ENCODE measurements at regions not wholly inside any gene's neighbourhood (a gene's known extent, or its start where the extent isn't known, plus 50 kb on each side); places are given as distances from the start of the nearest gene placed in this dataset.

GRCh38 chr2:104090407-104090806 lies 763.5 kb upstream of the POU3F3 start (continued):
- TF ChIP-seq PBX3 (CRISPR knock-in tag; IDR thresholded peaks at IDR 0.05): no peak

- ChIA-PET CTCF (no interaction called here), POLR2A (no interaction called here)
- no peaks in the 10 kb centered on the region for H3K9me3 ChIP-seq (ENCODE audit: control insufficient read depth, insufficient read depth, low read depth, low read length)
- TF ChIP-seq ZNF311 (tag by site-specific recombination; IDR thresholded peaks at IDR 0.05; ENCODE audit: borderline replicate concordance) (no peak), ZNF626 (tag by site-specific recombination; IDR thresholded peaks at IDR 0.05) (no peak), ZXDB (tag by site-specific recombination; IDR thresholded peaks at IDR 0.05) (no peak), ZNF514 (tag by site-specific recombination; IDR thresholded peaks at IDR 0.05) (no peak), ZNF248 (tag by site-specific recombination; IDR thresholded peaks at IDR 0.05) (no peak), PATZ1 (tag by site-specific recombination; IDR thresholded peaks at IDR 0.05) (no peak), KLF16 (tag by site-specific recombination; IDR thresholded peaks at IDR 0.05) (no peak), ZNF133 (tag by site-specific recombination; IDR thresholded peaks at IDR 0.05) (no peak)
- TF ChIP-seq, protein P1, sequence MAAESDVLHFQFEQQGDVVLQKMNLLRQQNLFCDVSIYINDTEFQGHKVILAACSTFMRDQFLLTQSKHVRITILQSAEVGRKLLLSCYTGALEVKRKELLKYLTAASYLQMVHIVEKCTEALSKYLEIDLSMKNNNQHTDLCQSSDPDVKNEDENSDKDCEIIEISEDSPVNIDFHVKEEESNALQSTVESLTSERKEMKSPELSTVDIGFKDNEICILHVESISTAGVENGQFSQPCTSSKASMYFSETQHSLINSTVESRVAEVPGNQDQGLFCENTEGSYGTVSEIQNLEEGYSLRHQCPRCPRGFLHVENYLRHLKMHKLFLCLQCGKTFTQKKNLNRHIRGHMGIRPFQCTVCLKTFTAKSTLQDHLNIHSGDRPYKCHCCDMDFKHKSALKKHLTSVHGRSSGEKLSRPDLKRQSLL (tag by site-specific recombination; IDR thresholded peaks at IDR 0.05): no peak
- no peaks in the 10 kb centered on the region for H3K4me1 ChIP-seq (ENCODE audit: control insufficient read depth, insufficient read depth, low read length)
- H3K27ac ChIP-seq (ENCODE audit: extremely low read depth, low read depth, low read length): no peak overlapping the region
- H3K36me3 ChIP-seq (ENCODE audit: control insufficient read depth in 2 of 2, insufficient read depth in 1 of 2, low read length in 2 of 2): no peaks in the 10 kb centered on the region
- H3K4me3 ChIP-seq (ENCODE audit: low read depth, low read length): no peak overlapping the region
Measured at GRCh38 chr2:104091894-104092293, 762.0 kb upstream of the POU3F3 start.

- Histone ChIP-seq H3K4me3 (ENCODE audit: low read depth, low read length) (no peak overlapping the region), H3K27ac (ENCODE audit: extremely low read depth, low read depth, low read length) (no peak overlapping the region), H3K9me3 (ENCODE audit: control insufficient read depth, insufficient read depth, low read depth, low read length) (no peaks in the 10 kb centered on the region), H3K36me3 (ENCODE audit: control insufficient read depth in 2 of 2, insufficient read depth in 1 of 2, low read length in 2 of 2) (no peaks in the 10 kb centered on the region), H3K4me1 (ENCODE audit: control insufficient read depth, insufficient read depth, low read length) (no peaks in the 10 kb centered on the region)
- TF ChIP-seq ZNF146 (tag by site-specific recombination; IDR thresholded peaks at IDR 0.05) (no peak), RBAK (tag by site-specific recombination; IDR thresholded peaks at IDR 0.05) (no peak), ZNF350 (tag by site-specific recombination; IDR thresholded peaks at IDR 0.05) (no peak), GLI2 (tag by site-specific recombination; IDR thresholded peaks at IDR 0.05; ENCODE audit: borderline replicate concordance, low read depth) (no peak), ZNF76 (tag by site-specific recombination; IDR thresholded peaks at IDR 0.05; ENCODE audit: borderline replicate concordance, low read depth) (no peak), SP3 (tag by site-specific recombination; IDR thresholded peaks at IDR 0.05) (no peak), ZNF549 (tag by site-specific recombination; IDR thresholded peaks at IDR 0.05) (no peak), SP7 (tag by site-specific recombination; IDR thresholded peaks at IDR 0.05) (no peak), TCF7L2 (IDR thresholded peaks at IDR 0.05; ENCODE audit: borderline replicate concordance, low read depth, low read length) (no peak), ZNF560 (tag by site-specific recombination; IDR thresholded peaks at IDR 0.05; ENCODE audit: borderline replicate concordance) (no peak)
- TF ChIP-seq, protein P2, sequence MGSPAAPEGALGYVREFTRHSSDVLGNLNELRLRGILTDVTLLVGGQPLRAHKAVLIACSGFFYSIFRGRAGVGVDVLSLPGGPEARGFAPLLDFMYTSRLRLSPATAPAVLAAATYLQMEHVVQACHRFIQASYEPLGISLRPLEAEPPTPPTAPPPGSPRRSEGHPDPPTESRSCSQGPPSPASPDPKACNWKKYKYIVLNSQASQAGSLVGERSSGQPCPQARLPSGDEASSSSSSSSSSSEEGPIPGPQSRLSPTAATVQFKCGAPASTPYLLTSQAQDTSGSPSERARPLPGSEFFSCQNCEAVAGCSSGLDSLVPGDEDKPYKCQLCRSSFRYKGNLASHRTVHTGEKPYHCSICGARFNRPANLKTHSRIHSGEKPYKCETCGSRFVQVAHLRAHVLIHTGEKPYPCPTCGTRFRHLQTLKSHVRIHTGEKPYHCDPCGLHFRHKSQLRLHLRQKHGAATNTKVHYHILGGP (tag by site-specific recombination; IDR thresholded peaks at IDR 0.05): no peak
- TF ChIP-seq, protein P3, sequence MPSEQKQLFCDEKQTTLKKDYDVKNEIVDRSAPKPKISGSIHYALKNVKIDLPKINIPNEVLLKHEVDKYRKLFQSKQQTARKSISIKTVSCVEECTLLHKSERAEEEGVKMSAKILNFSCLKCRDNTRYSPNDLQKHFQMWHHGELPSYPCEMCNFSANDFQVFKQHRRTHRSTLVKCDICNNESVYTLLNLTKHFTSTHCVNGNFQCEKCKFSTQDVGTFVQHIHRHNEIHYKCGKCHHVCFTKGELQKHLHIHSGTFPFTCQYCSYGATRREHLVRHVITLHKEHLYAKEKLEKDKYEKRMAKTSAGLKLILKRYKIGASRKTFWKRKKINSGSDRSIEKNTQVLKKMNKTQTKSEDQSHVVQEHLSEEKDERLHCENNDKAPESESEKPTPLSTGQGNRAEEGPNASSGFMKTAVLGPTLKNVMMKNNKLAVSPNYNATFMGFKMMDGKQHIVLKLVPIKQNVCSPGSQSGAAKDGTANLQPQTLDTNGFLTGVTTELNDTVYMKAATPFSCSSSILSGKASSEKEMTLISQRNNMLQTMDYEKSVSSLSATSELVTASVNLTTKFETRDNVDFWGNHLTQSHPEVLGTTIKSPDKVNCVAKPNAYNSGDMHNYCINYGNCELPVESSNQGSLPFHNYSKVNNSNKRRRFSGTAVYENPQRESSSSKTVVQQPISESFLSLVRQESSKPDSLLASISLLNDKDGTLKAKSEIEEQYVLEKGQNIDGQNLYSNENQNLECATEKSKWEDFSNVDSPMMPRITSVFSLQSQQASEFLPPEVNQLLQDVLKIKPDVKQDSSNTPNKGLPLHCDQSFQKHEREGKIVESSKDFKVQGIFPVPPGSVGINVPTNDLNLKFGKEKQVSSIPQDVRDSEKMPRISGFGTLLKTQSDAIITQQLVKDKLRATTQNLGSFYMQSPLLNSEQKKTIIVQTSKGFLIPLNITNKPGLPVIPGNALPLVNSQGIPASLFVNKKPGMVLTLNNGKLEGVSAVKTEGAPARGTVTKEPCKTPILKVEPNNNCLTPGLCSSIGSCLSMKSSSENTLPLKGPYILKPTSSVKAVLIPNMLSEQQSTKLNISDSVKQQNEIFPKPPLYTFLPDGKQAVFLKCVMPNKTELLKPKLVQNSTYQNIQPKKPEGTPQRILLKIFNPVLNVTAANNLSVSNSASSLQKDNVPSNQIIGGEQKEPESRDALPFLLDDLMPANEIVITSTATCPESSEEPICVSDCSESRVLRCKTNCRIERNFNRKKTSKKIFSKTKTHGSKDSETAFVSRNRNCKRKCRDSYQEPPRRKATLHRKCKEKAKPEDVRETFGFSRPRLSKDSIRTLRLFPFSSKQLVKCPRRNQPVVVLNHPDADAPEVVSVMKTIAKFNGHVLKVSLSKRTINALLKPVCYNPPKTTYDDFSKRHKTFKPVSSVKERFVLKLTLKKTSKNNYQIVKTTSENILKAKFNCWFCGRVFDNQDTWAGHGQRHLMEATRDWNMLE (tag by site-specific recombination; conservative IDR thresholded peaks at IDR 0.05; ENCODE audit: low read depth): no peak
- POLR2A ChIA-PET: no interaction called here
- CTCF ChIA-PET: no interaction called here
Measured at GRCh38 chr2:104092886-104093285, 761.0 kb upstream of the POU3F3 start.
